IMR-90 (cell line): ENCODE measurements at regions not wholly inside any gene's neighbourhood (a gene's known extent, or its start where the extent isn't known, plus 50 kb on each side); places are given as distances from the start of the nearest gene placed in this dataset.

Experiments used
- CEBPB ChIP-seq: IDR thresholded peaks from 2 replicates; pipeline ENCODE4 v1.6.1; 2012; ENCODE audit warnings: low read depth, low read length, improper control_type of control experiment
- FOS ChIP-seq: fragments of 150-350 bp; IDR thresholded peaks from 2 replicates; pipeline ENCODE4 v1.6.1; 2016; ENCODE audit warnings: low read depth, low read length
- POLR2A ChIP-seq: IDR thresholded peaks from 2 replicates; pipeline ENCODE4 v1.6.1; 2012; ENCODE audit warnings: mild to moderate bottlenecking, low read depth, low read length
- TF ChIP-seq, protein P1 (sequence below): conservative IDR thresholded peaks from 2 replicates; pipeline ENCODE4 v1.5.1; 2012; ENCODE audit warnings: mild to moderate bottlenecking, low read depth, low read length, improper control_type of control experiment

DNA sequence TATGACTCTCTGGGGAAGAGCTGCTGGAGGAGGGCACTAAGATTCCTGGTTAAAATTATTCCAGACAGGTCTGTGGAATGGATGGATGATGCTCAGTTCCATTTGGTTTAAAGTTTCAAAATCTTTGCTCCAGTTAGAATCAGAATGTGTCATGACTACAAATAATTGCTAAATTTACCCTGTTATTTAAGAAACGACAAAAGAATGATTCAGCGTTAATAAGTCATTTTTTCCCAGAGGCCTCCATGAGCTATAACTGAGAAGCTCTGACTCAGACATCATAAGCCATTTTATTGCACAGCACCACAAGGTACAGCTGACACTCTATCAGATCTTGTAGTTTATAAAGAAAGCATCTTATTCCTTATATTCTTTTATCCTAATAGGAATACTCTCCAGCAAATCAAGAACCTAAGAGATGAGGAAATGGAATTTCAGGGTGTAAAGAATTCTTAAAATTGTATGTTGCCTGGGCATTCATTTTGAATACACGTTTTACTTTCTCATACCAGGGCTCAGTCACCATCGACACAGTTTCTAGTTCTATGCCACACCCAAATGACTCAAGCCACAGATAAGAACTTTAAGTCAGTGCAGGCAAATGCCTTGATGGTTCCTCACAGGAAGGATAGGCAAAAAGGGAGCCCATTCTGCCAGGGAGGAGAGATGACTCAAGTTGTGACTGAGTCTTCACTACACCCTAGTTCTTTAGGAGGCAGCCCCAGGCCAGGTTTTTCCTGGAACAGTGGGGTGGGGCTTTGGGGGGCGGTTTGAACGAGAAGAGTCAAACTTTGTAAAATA is 636.0 kb downstream of the MMUT start (continued):
- TF ChIP-seq, protein P1, sequence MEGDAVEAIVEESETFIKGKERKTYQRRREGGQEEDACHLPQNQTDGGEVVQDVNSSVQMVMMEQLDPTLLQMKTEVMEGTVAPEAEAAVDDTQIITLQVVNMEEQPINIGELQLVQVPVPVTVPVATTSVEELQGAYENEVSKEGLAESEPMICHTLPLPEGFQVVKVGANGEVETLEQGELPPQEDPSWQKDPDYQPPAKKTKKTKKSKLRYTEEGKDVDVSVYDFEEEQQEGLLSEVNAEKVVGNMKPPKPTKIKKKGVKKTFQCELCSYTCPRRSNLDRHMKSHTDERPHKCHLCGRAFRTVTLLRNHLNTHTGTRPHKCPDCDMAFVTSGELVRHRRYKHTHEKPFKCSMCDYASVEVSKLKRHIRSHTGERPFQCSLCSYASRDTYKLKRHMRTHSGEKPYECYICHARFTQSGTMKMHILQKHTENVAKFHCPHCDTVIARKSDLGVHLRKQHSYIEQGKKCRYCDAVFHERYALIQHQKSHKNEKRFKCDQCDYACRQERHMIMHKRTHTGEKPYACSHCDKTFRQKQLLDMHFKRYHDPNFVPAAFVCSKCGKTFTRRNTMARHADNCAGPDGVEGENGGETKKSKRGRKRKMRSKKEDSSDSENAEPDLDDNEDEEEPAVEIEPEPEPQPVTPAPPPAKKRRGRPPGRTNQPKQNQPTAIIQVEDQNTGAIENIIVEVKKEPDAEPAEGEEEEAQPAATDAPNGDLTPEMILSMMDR = no peak
- TF ChIP-seq FOS (peak; percentile 75), POLR2A (no peak; the same call in 1 of the 2 replicates), CEBPB (peak; percentile 91)
